ENCODE measurements at regions not wholly inside any gene's neighbourhood (a gene's known extent, or its start where the extent isn't known, plus 50 kb on each side); places are given as distances from the start of the nearest gene placed in this dataset.
"Not testable (repeated sequence)": the region's sequence is repeated elsewhere in the genome, so short reads cannot be mapped to it uniquely, and the experiment has no call there.

DNA sequence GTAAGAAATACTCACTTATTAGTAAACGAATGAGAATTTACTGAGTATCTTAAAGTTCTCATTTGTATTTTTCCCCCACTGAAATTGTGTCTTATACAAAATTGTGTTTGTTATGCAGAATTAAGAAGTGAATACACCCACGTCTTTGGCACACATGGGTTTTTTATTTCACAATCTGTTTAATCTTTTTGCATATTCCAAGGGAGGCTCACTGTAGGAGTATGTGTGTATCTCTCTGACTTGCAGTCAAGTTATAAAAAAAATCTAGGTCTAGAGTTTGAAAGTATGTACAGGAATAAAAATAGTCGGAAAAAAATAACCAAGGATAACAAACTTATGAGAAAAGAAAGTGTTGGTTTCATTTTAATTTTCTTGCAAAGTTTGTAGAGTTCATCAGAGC, 255.2 kb downstream of the PDCD6IP start:
- no peak for DNase-seq (ENCODE audit: low read depth)
- H3K4me3 ChIP-seq (ENCODE audit: low read length), result no peak overlapping the region
- TF ChIP-seq, protein P1, sequence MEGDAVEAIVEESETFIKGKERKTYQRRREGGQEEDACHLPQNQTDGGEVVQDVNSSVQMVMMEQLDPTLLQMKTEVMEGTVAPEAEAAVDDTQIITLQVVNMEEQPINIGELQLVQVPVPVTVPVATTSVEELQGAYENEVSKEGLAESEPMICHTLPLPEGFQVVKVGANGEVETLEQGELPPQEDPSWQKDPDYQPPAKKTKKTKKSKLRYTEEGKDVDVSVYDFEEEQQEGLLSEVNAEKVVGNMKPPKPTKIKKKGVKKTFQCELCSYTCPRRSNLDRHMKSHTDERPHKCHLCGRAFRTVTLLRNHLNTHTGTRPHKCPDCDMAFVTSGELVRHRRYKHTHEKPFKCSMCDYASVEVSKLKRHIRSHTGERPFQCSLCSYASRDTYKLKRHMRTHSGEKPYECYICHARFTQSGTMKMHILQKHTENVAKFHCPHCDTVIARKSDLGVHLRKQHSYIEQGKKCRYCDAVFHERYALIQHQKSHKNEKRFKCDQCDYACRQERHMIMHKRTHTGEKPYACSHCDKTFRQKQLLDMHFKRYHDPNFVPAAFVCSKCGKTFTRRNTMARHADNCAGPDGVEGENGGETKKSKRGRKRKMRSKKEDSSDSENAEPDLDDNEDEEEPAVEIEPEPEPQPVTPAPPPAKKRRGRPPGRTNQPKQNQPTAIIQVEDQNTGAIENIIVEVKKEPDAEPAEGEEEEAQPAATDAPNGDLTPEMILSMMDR (IDR thresholded peaks at IDR 0.05; ENCODE audit: insufficient read depth, low read depth, low read length, missing control alignments), result no peak

- no peak overlapping the region for H3K4me3 ChIP-seq (ENCODE audit: low read length)
- TF ChIP-seq, protein P1 (IDR thresholded peaks at IDR 0.05; ENCODE audit: insufficient read depth, low read depth, low read length, missing control alignments), result no peak
- no peak for DNase-seq (ENCODE audit: low read depth)
Observed at GRCh38 chr3:34056181-34056910, 257.9 kb downstream of the PDCD6IP start.

DNA sequence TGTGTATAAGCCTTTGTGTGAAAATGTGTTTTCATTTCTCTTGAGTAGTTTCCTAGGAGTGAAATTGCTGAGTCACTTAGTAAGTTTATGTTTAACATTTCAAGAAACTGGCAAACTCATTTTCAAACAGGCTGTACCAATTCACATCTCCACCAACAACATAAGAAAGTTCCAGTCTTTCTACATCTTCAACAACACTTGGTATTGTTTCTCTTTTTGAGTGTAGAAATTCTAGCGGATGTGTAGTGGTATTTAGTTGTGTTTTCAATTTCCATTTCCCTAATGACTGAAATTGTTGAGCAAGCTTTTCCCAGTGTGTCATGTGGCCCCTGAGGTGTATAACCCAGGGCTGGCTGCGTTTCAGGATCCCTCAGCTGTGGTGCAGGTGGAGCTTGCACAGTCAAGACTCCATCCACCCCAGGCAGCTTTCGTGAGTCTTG, 258.5 kb downstream of the PDCD6IP start:
- H3K4me3 ChIP-seq (ENCODE audit: low read length), result no peak overlapping the region
- TF ChIP-seq, protein P1 (IDR thresholded peaks at IDR 0.05; ENCODE audit: insufficient read depth, low read depth, low read length, missing control alignments), result no peak
- peak; percentile 6 for DNase-seq (ENCODE audit: low read depth)

DNA sequence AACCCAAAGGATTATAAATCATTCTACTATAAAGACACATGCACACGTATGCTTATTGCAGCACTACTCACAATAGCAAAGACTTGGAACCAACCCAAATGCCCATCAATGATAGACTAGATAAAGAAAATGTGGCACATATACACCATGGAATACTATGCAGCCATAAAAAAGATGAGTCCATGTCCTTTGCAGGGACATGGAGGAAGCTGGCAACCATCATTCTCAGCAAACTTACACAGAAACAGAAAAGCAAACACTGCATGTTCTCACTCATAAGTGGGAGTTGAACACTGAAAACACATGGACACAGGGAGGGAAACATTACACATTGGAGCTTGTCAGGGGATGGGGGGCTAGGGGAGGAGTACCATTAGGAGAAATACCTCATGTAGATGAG, 262.6 kb downstream of the PDCD6IP start:
- H3K4me3 ChIP-seq (ENCODE audit: low read length); DNase-seq (ENCODE audit: low read depth): not testable (repeated sequence)

GRCh38 chr3:34065901-34066300, 267.5 kb downstream of the PDCD6IP start:
- TF ChIP-seq, protein P1 (IDR thresholded peaks at IDR 0.05; ENCODE audit: insufficient read depth, low read depth, low read length, missing control alignments), result no peak
- no peak for DNase-seq (ENCODE audit: low read depth)

DNA sequence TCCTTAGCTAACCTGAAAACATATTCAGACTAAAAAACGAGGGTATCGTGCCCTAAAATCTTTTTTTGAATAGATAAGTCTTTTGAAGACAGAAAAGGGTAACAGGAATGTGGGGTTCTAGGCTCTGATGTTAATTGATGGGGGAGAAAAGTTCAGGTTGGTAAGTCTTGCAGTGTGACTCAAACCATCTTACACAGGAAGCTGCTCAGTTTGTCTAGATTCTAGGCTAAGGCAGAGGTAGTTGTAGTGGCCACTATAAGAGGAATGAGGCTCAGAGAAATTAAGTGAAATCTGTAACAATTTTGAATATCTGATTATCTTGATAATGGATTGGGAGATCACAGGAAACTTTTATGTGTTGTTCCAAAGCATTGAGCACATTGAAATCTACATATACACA, 267.9 kb downstream of the PDCD6IP start:
- H3K4me3 ChIP-seq (ENCODE audit: low read length), result no peak overlapping the region
- TF ChIP-seq, protein P1 (IDR thresholded peaks at IDR 0.05; ENCODE audit: insufficient read depth, low read depth, low read length, missing control alignments), result no peak

More at GRCh38 chr3:34065901-34066300, 267.5 kb downstream of the PDCD6IP start:
- H3K4me3 ChIP-seq (ENCODE audit: low read length), result no peak overlapping the region

DNA sequence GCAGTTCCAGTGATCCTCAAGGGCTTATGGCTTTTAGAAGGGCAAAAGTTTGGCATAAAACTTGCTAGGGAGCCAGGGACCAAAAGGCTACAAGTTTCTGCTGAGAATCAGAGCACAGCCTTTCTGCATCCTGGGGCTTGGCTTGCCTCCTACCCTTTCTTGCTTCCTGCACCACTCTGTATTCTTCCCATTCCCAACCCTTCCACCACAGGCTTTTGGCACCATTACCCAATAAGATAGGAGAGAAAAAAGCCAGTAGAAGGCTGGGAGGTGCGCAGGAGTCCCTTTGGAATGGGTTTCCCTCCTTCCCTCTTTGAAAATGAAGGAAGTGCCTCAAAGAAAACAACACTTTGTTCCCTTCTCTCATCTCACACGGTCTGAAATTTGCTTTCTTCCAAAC, 268.6 kb downstream of the PDCD6IP start:
- DNase-seq (ENCODE audit: low read depth), result no peak
- TF ChIP-seq, protein P1 (IDR thresholded peaks at IDR 0.05; ENCODE audit: insufficient read depth, low read depth, low read length, missing control alignments), result no peak
- H3K4me3 ChIP-seq (ENCODE audit: low read length), result no peak overlapping the region

More for the DNA sequence above, 267.9 kb downstream of the PDCD6IP start:
- DNase-seq (ENCODE audit: low read depth), result no peak
